Endothelial cell of umbilical vein (primary cell): ENCODE measurements at regions not wholly inside any gene's neighbourhood (a gene's known extent, or its start where the extent isn't known, plus 50 kb on each side); places are given as distances from the start of the nearest gene placed in this dataset.

ENCODE experiments used
- BruUV-seq: library from RNA; stranded (reverse); fragments of 400-500 nt; replicated peaks from 2 replicates; lab custom pipeline; 2021; lab: Mats Ljungman, UMichigan
- CTCF ChIA-PET: fragments of 300-600, 350-600 bp; sonication (Branson Sonifier 250); formaldehyde crosslinking; loops from one replicate; lab custom pipeline; 2021; ENCODE audit warnings: antibody characterized with exemption, inconsistent platforms; lab: Charles Lee
- POLR2A ChIA-PET: fragments of 300-600, 350-600 bp; sonication (Branson Sonifier 250); formaldehyde crosslinking; loops from one replicate; lab custom pipeline; 2021; ENCODE audit warnings: antibody characterized with exemption, inconsistent platforms; lab: Charles Lee
- DNase-seq: peaks from one replicate; pipeline ENCODE4 v3.0.0-alpha.2; 2011; ENCODE audit warnings: low read depth, low spot score
- FAIRE-seq: peaks from 2 replicates; lab custom pipeline; 2011; peaks lifted over from hg19 to GRCh38; lab: Jason Lieb, UNC
- H2AFZ ChIP-seq: 2 replicates; pipeline ENCODE4 v1.6.0; 2012; ENCODE audit warnings: low read depth, low read length, control low read depth, inconsistent platforms
- H3K27ac ChIP-seq: 2 replicates; pipeline ENCODE4 v1.5.1; 2011; ENCODE audit warnings: low read depth, mild to moderate bottlenecking, control low read depth, low read length, moderate library complexity; ENCODE audit not compliant: insufficient read depth
- H3K27me3 ChIP-seq, 2 experiments: 2 replicates each; pipeline versions ENCODE4 v1.6.0 to v1.6.1; 2011; ENCODE audit warnings: low read length in 2 of 2, mixed read lengths in 1 of 2; ENCODE audit not compliant: control insufficient read depth in 2 of 2, insufficient read depth in 2 of 2
- H3K36me3 ChIP-seq, 2 experiments: 2 replicates in 1 of 2; 3 replicates in 1 of 2; pipeline ENCODE4 v1.5.1; 2011; ENCODE audit warnings: low read length in 2 of 2, mild to moderate bottlenecking in 1 of 2, moderate library complexity in 1 of 2; ENCODE audit not compliant: control insufficient read depth in 2 of 2, insufficient read depth in 2 of 2; ENCODE audit errors: extremely low read depth in 1 of 2
- H3K4me1 ChIP-seq: 3 replicates; pipeline ENCODE4 v1.5.1; 2011; ENCODE audit warnings: mild to moderate bottlenecking, low read length; ENCODE audit not compliant: control insufficient read depth, insufficient read depth; ENCODE audit errors: extremely low read depth
- H3K4me2 ChIP-seq: 2 replicates; pipeline ENCODE4 v1.6.1; 2011; ENCODE audit warnings: low read length, control low read depth, mixed read lengths; ENCODE audit not compliant: insufficient read depth
- H3K4me3 ChIP-seq, 3 experiments: fragments of 200-600 bp in 1 of 3; sonication (generic), shearing (Covaris generic) in 1 of 3; replicated peaks in 1 of 3; 2 replicates each; pipeline ENCODE4 v1.5.1; 2011 to 2016; ENCODE audit warnings: control low read depth in 3 of 3, low read length in 3 of 3, mild to moderate bottlenecking in 2 of 3, inconsistent platforms in 1 of 3, low read depth in 1 of 3, moderate library complexity in 1 of 3; ENCODE audit not compliant: insufficient read depth in 1 of 3
- H3K79me2 ChIP-seq: 2 replicates; pipeline ENCODE4 v1.6.0; 2012; ENCODE audit warnings: low read length, inconsistent platforms; ENCODE audit not compliant: control insufficient read depth, insufficient read depth
- H3K9ac ChIP-seq: replicated peaks from 2 replicates; pipeline ENCODE3; 2011; ENCODE audit warnings: low read length, control low read depth; ENCODE audit not compliant: insufficient read depth; ENCODE audit errors: extremely low read depth
- H3K9me1 ChIP-seq: replicated peaks from 3 replicates; pipeline ENCODE4 v1.6.0; 2011; ENCODE audit warnings: mild to moderate bottlenecking, low read length; ENCODE audit not compliant: control insufficient read depth, insufficient read depth; ENCODE audit errors: extremely low read depth
- H3K9me3 ChIP-seq: replicated peaks from 2 replicates; pipeline ENCODE4 v1.5.1; 2012; ENCODE audit warnings: low read length, inconsistent platforms; ENCODE audit not compliant: control insufficient read depth, insufficient read depth
- H4K20me1 ChIP-seq: replicated peaks from 2 replicates; pipeline ENCODE3; 2011; ENCODE audit warnings: mild to moderate bottlenecking, low read length; ENCODE audit not compliant: control insufficient read depth, insufficient read depth; ENCODE audit errors: extremely low read depth
- GATA2 ChIP-seq: IDR thresholded peaks from 2 replicates; pipeline ENCODE4 v1.7.0; 2011; ENCODE audit warnings: low read depth, mild to moderate bottlenecking, moderate library complexity, mixed read lengths, low read length; ENCODE audit not compliant: insufficient read length, insufficient read depth
- MYC ChIP-seq: IDR thresholded peaks from one replicate; pipeline ENCODE4 v1.6.1; 2011; ENCODE audit warnings: mild to moderate bottlenecking, low read depth, low read length
- dilution Hi-C: fragments of 300-500 bp; cut with MboI; formaldehyde crosslinking; loops from one replicate; pipeline ENCODE4 v1.15.0; 2019; ENCODE audit warnings: low sequenced_read_pairs; ENCODE audit not compliant: extremely low pct_ligation_motif_present
- intact Hi-C: fragments of 100-400 bp; cut with micrococcal nuclease; formaldehyde crosslinking; loops from one replicate; pipeline ENCODE4 v1.10.0; 2022
- TF ChIP-seq, protein P1 (sequence below), 2 donors: IDR thresholded peaks; 1 replicate in 1 of 2; 2 replicates in 1 of 2; pipeline ENCODE4 v1.5.1; 2011; ENCODE audit warnings: low read length in 2 of 2, mild to moderate bottlenecking in 2 of 2, moderate library complexity in 2 of 2, control low read depth in 1 of 2, inconsistent platforms in 1 of 2, low read depth in 1 of 2; ENCODE audit not compliant: insufficient read depth in 1 of 2; ENCODE audit errors: extremely low read depth in 1 of 2

DNA sequence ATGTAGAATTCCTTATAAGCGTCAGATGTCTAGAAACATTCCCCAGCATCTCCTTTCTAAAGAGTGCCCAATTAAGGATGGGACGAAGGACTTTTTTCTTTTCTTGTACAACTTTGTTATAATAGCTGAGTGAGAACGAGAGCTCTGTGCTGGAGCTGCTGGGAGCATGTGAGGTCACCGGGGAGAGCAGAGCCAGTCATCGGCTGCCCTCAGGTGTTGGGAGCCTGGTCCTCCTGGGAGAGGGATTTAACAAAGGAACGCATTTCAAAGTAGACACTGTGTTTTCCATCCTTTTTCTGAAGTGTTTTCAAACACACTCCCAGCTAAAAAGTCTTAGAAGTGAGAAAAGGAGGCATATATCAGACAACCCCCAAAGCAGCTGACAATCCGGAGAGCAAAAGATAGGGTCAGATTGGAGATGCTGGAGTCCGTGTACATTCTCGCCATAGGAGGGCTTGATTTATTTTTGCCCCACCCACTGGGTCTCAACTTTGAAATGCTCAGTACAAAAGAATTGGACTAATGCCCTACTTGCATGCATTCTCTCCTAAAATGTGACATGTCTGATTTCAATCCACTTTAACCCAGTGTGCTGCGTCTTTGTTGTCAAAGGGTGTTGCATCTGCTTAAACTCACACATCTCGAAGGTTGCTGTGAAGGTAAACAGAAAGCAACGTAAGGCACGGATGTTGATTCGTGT lies 50.8 kb upstream of the PIWIL1 start:
- Histone ChIP-seq H3K4me3 (no peak overlapping the region), H3K4me2 (no peak overlapping the region), H3K27ac (no peak overlapping the region), H3K9me3 (peaks cover 3% of the 10 kb centered on the region), H3K9ac (no peak overlapping the region), H3K4me1 (no peaks in the 10 kb centered on the region), H3K27me3 (no peaks in the 10 kb centered on the region), H4K20me1 (no peaks in the 10 kb centered on the region), H3K36me3 (no peaks in the 10 kb centered on the region), H3K79me2 (no peaks in the 10 kb centered on the region), H2AFZ (no peak overlapping the region), H3K9me1 (no peaks in the 10 kb centered on the region)
- no peak for FAIRE-seq
- intact Hi-C loops (no loop called here), dilution Hi-C loops (no loop called here)
- CTCF ChIA-PET, result no interaction called here
- no TSS peak for BruUV-seq
- no peak for DNase-seq
- TF ChIP-seq MYC (no peak), GATA2 (no peak)
- TF ChIP-seq, protein P1, sequence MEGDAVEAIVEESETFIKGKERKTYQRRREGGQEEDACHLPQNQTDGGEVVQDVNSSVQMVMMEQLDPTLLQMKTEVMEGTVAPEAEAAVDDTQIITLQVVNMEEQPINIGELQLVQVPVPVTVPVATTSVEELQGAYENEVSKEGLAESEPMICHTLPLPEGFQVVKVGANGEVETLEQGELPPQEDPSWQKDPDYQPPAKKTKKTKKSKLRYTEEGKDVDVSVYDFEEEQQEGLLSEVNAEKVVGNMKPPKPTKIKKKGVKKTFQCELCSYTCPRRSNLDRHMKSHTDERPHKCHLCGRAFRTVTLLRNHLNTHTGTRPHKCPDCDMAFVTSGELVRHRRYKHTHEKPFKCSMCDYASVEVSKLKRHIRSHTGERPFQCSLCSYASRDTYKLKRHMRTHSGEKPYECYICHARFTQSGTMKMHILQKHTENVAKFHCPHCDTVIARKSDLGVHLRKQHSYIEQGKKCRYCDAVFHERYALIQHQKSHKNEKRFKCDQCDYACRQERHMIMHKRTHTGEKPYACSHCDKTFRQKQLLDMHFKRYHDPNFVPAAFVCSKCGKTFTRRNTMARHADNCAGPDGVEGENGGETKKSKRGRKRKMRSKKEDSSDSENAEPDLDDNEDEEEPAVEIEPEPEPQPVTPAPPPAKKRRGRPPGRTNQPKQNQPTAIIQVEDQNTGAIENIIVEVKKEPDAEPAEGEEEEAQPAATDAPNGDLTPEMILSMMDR (IDR thresholded peaks at IDR 0.05; ENCODE audit: extremely low read depth in 1 of 2, insufficient read depth in 1 of 2, low read depth in 1 of 2, low read length in 2 of 2), result no peak
- POLR2A ChIA-PET, result no interaction called here
